Fibroblast of the aortic adventitia (primary cell): ENCODE measurements at regions not wholly inside any gene's neighbourhood (a gene's known extent, or its start where the extent isn't known, plus 50 kb on each side); places are given as distances from the start of the nearest gene placed in this dataset.
A peak's percentile ranks its signal among the peaks of the same experiment; 100 is the strongest.

ENCODE experiments used
- DNase-seq: peaks from one replicate; pipeline ENCODE4 v3.0.0-alpha.2; 2010; ENCODE audit warnings: low read depth
- H3K4me3 ChIP-seq: 2 replicates; pipeline ENCODE4 v1.5.1; 2011; ENCODE audit warnings: low read depth, mild to moderate bottlenecking, control low read depth, low read length, moderate library complexity
- CTCF ChIP-seq: IDR thresholded peaks from 2 replicates; pipeline ENCODE4 v1.5.1; 2011; ENCODE audit warnings: mild to moderate bottlenecking, low read length, control low read depth, inconsistent platforms; ENCODE audit not compliant: insufficient read depth

- no peak overlapping the region for H3K4me3 ChIP-seq
- no peak for DNase-seq
- TF ChIP-seq CTCF, result no peak
Observed at GRCh38 chr21:25366116-25366515, 241.2 kb downstream of the MRPL39 start.

- no peak for DNase-seq
- no peak for TF ChIP-seq CTCF
- H3K4me3 ChIP-seq, result no peak overlapping the region
Observed at GRCh38 chr21:25362375-25363267, 244.7 kb downstream of the MRPL39 start.

- H3K4me3 ChIP-seq, result no peak overlapping the region
- no peak for TF ChIP-seq CTCF
Observed at GRCh38 chr21:25361765-25362164, 245.5 kb downstream of the MRPL39 start.

GRCh38 chr21:25361097-25361496 is 246.2 kb downstream of the MRPL39 start:
- no peak for DNase-seq
- no peak overlapping the region for H3K4me3 ChIP-seq
- no peak for TF ChIP-seq CTCF

More at GRCh38 chr21:25361765-25362164, 245.5 kb downstream of the MRPL39 start:
- no peak for DNase-seq

GRCh38 chr21:25360593-25360992 is 246.7 kb downstream of the MRPL39 start:
- no peak overlapping the region for H3K4me3 ChIP-seq
- TF ChIP-seq CTCF, result peak; percentile 48
- no peak for DNase-seq

- H3K4me3 ChIP-seq, result no peak overlapping the region
- no peak for DNase-seq
- TF ChIP-seq CTCF, result no peak
Observed at GRCh38 chr21:25359724-25360123, 247.6 kb downstream of the MRPL39 start.
